Suppressor macrophage treated with lipopolysaccharide for 1 hour (primary cell): ENCODE measurements at regions not wholly inside any gene's neighbourhood (a gene's known extent, or its start where the extent isn't known, plus 50 kb on each side); places are given as distances from the start of the nearest gene placed in this dataset.

Experiments
- DNase-seq, 3 donors: peaks; one replicate each; pipeline ENCODE4 v3.0.0-alpha.2; 2020 to 2022

- no peak for DNase-seq
Measured at GRCh38 chr17:69856946-69857345, 218.1 kb upstream of the KCNJ16 start.

GRCh38 chr17:69857412-69857835 is 217.6 kb upstream of the KCNJ16 start:
- DNase-seq, result peak in 1 of 3 donors; percentile 17

GRCh38 chr17:69858460-69858859 is 216.6 kb upstream of the KCNJ16 start:
- no peak for DNase-seq

GRCh38 chr17:69860142-69860680 is 214.8 kb upstream of the KCNJ16 start:
- no peak for DNase-seq

GRCh38 chr17:69864462-69864861 is 210.6 kb upstream of the KCNJ16 start:
- DNase-seq, result no peak

GRCh38 chr17:69869667-69870066 is 205.4 kb upstream of the KCNJ16 start:
- no peak for DNase-seq

GRCh38 chr17:69870091-69870530 is 204.9 kb upstream of the KCNJ16 start:
- DNase-seq, result peak; percentile 17 to 40 (median 39)

GRCh38 chr17:69870751-69871199 is 204.2 kb upstream of the KCNJ16 start:
- no peak for DNase-seq

- no peak for DNase-seq
Measured at GRCh38 chr17:69871318-69871717, 203.7 kb upstream of the KCNJ16 start.

GRCh38 chr17:69872675-69873262 is 202.3 kb upstream of the KCNJ16 start:
- no peak for DNase-seq

GRCh38 chr17:69874175-69874670 is 200.8 kb upstream of the KCNJ16 start:
- DNase-seq, result peak; percentile 8 to 47 (median 37)

GRCh38 chr17:69876757-69877156 is 198.3 kb upstream of the KCNJ16 start:
- DNase-seq, result peak; percentile 13 to 59 (median 53)

- DNase-seq, result peak in 2 of 3 donors; percentile 35 to 82
Measured at GRCh38 chr17:69878661-69879060, 196.4 kb upstream of the KCNJ16 start.

GRCh38 chr17:69879576-69879975 is 195.4 kb upstream of the KCNJ16 start:
- no peak for DNase-seq

- no peak for DNase-seq
Measured at GRCh38 chr17:69880591-69881112, 194.4 kb upstream of the KCNJ16 start.

GRCh38 chr17:69882281-69882680 is 192.7 kb upstream of the KCNJ16 start:
- DNase-seq, result no peak

- no peak for DNase-seq
Measured at GRCh38 chr17:69883120-69883519, 191.9 kb upstream of the KCNJ16 start.

GRCh38 chr17:69884356-69884755 is 190.7 kb upstream of the KCNJ16 start:
- DNase-seq, result peak; percentile 8 to 35 (median 20)

GRCh38 chr17:69884846-69885245 is 190.2 kb upstream of the KCNJ16 start:
- DNase-seq, result peak; percentile 16 to 52 (median 29)

GRCh38 chr17:69898601-69899000 is 176.4 kb upstream of the KCNJ16 start:
- DNase-seq, result no peak

GRCh38 chr17:69900101-69900500 is 174.9 kb upstream of the KCNJ16 start:
- DNase-seq, result no peak

- no peak for DNase-seq
Measured at GRCh38 chr17:69900829-69901228, 174.2 kb upstream of the KCNJ16 start.

GRCh38 chr17:69906306-69906705 is 168.7 kb upstream of the KCNJ16 start:
- DNase-seq, result no peak

- no peak for DNase-seq
Measured at GRCh38 chr17:69907132-69907847, 167.7 kb upstream of the KCNJ16 start.
